ENCODE measurements at regions not wholly inside any gene's neighbourhood (a gene's known extent, or its start where the extent isn't known, plus 50 kb on each side); places are given as distances from the start of the nearest gene placed in this dataset.

GRCh38 chr20:5492937-5493336, 117.9 kb downstream of the GPCPD1 start:
- no peak overlapping the region for H3K4me2 ChIP-seq (ENCODE audit: low read depth, low read length, poor library complexity, severe bottlenecking)

GRCh38 chr20:5491455-5491854, 119.4 kb downstream of the GPCPD1 start:
- no peak overlapping the region for H3K4me2 ChIP-seq (ENCODE audit: low read depth, low read length, poor library complexity, severe bottlenecking)
- no peak for DNase-seq
- H3K9me2 ChIP-seq (replicated peaks; ENCODE audit: insufficient read depth, low read length): no peaks in the 10 kb centered on the region
- no peaks in the 10 kb centered on the region for H3K79me2 ChIP-seq (ENCODE audit: low read length)
- H3K9me3 ChIP-seq (ENCODE audit: low read length): no peaks in the 10 kb centered on the region
- no peaks in the 10 kb centered on the region for H3K4me1 ChIP-seq (ENCODE audit: low read length)
- H3K9ac ChIP-seq (ENCODE audit: low read length): no peak overlapping the region
- no peak overlapping the region for H3K4me3 ChIP-seq (ENCODE audit: low read length)
- no peaks in the 10 kb centered on the region for H4K20me1 ChIP-seq (ENCODE audit: insufficient read depth, low read depth, low read length)
- no peaks in the 10 kb centered on the region for H3K36me3 ChIP-seq (ENCODE audit: insufficient read depth, low read length)
- no peak overlapping the region for H3K27ac ChIP-seq (ENCODE audit: low read length)
- no peaks in the 10 kb centered on the region for H3K27me3 ChIP-seq (ENCODE audit: low read length)
- H2AFZ ChIP-seq (ENCODE audit: low read length): no peak overlapping the region

More at GRCh38 chr20:5492937-5493336, 117.9 kb downstream of the GPCPD1 start:
- Histone ChIP-seq H4K20me1 (ENCODE audit: insufficient read depth, low read depth, low read length) (no peaks in the 10 kb centered on the region), H3K9me2 (replicated peaks; ENCODE audit: insufficient read depth, low read length) (no peaks in the 10 kb centered on the region), H3K36me3 (ENCODE audit: insufficient read depth, low read length) (no peaks in the 10 kb centered on the region), H3K9ac (ENCODE audit: low read length) (no peak overlapping the region), H3K4me3 (ENCODE audit: low read length) (no peak overlapping the region), H3K27me3 (ENCODE audit: low read length) (no peaks in the 10 kb centered on the region), H3K79me2 (ENCODE audit: low read length) (no peaks in the 10 kb centered on the region), H3K27ac (ENCODE audit: low read length) (no peak overlapping the region), H2AFZ (ENCODE audit: low read length) (no peak overlapping the region), H3K4me1 (ENCODE audit: low read length) (no peaks in the 10 kb centered on the region), H3K9me3 (ENCODE audit: low read length) (no peaks in the 10 kb centered on the region)
- DNase-seq: no peak

- Histone ChIP-seq H3K27ac (ENCODE audit: low read length) (no peak overlapping the region), H3K9me2 (replicated peaks; ENCODE audit: insufficient read depth, low read length) (no peaks in the 10 kb centered on the region), H3K9ac (ENCODE audit: low read length) (no peak overlapping the region), H2AFZ (ENCODE audit: low read length) (no peak overlapping the region), H3K9me3 (ENCODE audit: low read length) (no peaks in the 10 kb centered on the region), H4K20me1 (ENCODE audit: insufficient read depth, low read depth, low read length) (no peaks in the 10 kb centered on the region), H3K79me2 (ENCODE audit: low read length) (no peaks in the 10 kb centered on the region), H3K4me1 (ENCODE audit: low read length) (no peaks in the 10 kb centered on the region), H3K4me3 (ENCODE audit: low read length) (no peak overlapping the region), H3K36me3 (ENCODE audit: insufficient read depth, low read length) (no peaks in the 10 kb centered on the region), H3K27me3 (ENCODE audit: low read length) (no peaks in the 10 kb centered on the region), H3K4me2 (ENCODE audit: low read depth, low read length, poor library complexity, severe bottlenecking) (no peak overlapping the region)
- no peak for DNase-seq
These were observed 121.2 kb downstream of the GPCPD1 start for GRCh38 chr20:5489601-5490000.

GRCh38 chr20:5488823-5489222, 122.0 kb downstream of the GPCPD1 start:
- Histone ChIP-seq H3K9me2 (replicated peaks; ENCODE audit: insufficient read depth, low read length) (no peaks in the 10 kb centered on the region), H3K4me3 (ENCODE audit: low read length) (no peak overlapping the region), H3K9ac (ENCODE audit: low read length) (no peak overlapping the region), H3K9me3 (ENCODE audit: low read length) (no peaks in the 10 kb centered on the region), H2AFZ (ENCODE audit: low read length) (no peak overlapping the region), H3K79me2 (ENCODE audit: low read length) (no peaks in the 10 kb centered on the region), H3K36me3 (ENCODE audit: insufficient read depth, low read length) (no peaks in the 10 kb centered on the region), H3K4me2 (ENCODE audit: low read depth, low read length, poor library complexity, severe bottlenecking) (no peak overlapping the region), H3K27me3 (ENCODE audit: low read length) (no peaks in the 10 kb centered on the region), H3K4me1 (ENCODE audit: low read length) (no peaks in the 10 kb centered on the region), H3K27ac (ENCODE audit: low read length) (no peak overlapping the region), H4K20me1 (ENCODE audit: insufficient read depth, low read depth, low read length) (no peaks in the 10 kb centered on the region)
- DNase-seq: no peak

- H3K4me2 ChIP-seq (ENCODE audit: low read depth, low read length, poor library complexity, severe bottlenecking): no peak overlapping the region
These were observed 124.3 kb downstream of the GPCPD1 start for GRCh38 chr20:5486377-5487054.

GRCh38 chr20:5484926-5485325, 125.9 kb downstream of the GPCPD1 start:
- Histone ChIP-seq H3K27ac (ENCODE audit: low read length) (no peak overlapping the region), H2AFZ (ENCODE audit: low read length) (no peak overlapping the region), H3K9me2 (replicated peaks; ENCODE audit: insufficient read depth, low read length) (no peaks in the 10 kb centered on the region), H3K79me2 (ENCODE audit: low read length) (no peaks in the 10 kb centered on the region), H3K4me2 (ENCODE audit: low read depth, low read length, poor library complexity, severe bottlenecking) (no peak overlapping the region), H3K4me1 (ENCODE audit: low read length) (no peaks in the 10 kb centered on the region), H3K27me3 (ENCODE audit: low read length) (no peaks in the 10 kb centered on the region), H3K36me3 (ENCODE audit: insufficient read depth, low read length) (no peaks in the 10 kb centered on the region), H3K9ac (ENCODE audit: low read length) (no peak overlapping the region), H3K4me3 (ENCODE audit: low read length) (no peak overlapping the region), H3K9me3 (ENCODE audit: low read length) (no peaks in the 10 kb centered on the region), H4K20me1 (ENCODE audit: insufficient read depth, low read depth, low read length) (no peaks in the 10 kb centered on the region)
- no peak for DNase-seq

More at GRCh38 chr20:5486377-5487054, 124.3 kb downstream of the GPCPD1 start:
- H4K20me1 ChIP-seq (ENCODE audit: insufficient read depth, low read depth, low read length): no peaks in the 10 kb centered on the region
- no peaks in the 10 kb centered on the region for H3K27me3 ChIP-seq (ENCODE audit: low read length)
- no peaks in the 10 kb centered on the region for H3K9me3 ChIP-seq (ENCODE audit: low read length)
- no peak overlapping the region for H3K27ac ChIP-seq (ENCODE audit: low read length)
- no peak overlapping the region for H3K4me3 ChIP-seq (ENCODE audit: low read length)
- H3K9me2 ChIP-seq (replicated peaks; ENCODE audit: insufficient read depth, low read length): no peaks in the 10 kb centered on the region
- H2AFZ ChIP-seq (ENCODE audit: low read length): no peak overlapping the region
- H3K79me2 ChIP-seq (ENCODE audit: low read length): no peaks in the 10 kb centered on the region
- no peak overlapping the region for H3K9ac ChIP-seq (ENCODE audit: low read length)
- H3K4me1 ChIP-seq (ENCODE audit: low read length): no peaks in the 10 kb centered on the region
- no peaks in the 10 kb centered on the region for H3K36me3 ChIP-seq (ENCODE audit: insufficient read depth, low read length)
- DNase-seq: no peak

GRCh38 chr20:5484346-5484745, 126.5 kb downstream of the GPCPD1 start:
- H3K4me1 ChIP-seq (ENCODE audit: low read length): no peaks in the 10 kb centered on the region
- H3K9me3 ChIP-seq (ENCODE audit: low read length): no peaks in the 10 kb centered on the region
- H2AFZ ChIP-seq (ENCODE audit: low read length): no peak overlapping the region
- H3K27ac ChIP-seq (ENCODE audit: low read length): no peak overlapping the region
- no peaks in the 10 kb centered on the region for H3K9me2 ChIP-seq (replicated peaks; ENCODE audit: insufficient read depth, low read length)
- no peaks in the 10 kb centered on the region for H3K36me3 ChIP-seq (ENCODE audit: insufficient read depth, low read length)
- no peak overlapping the region for H3K9ac ChIP-seq (ENCODE audit: low read length)
- no peak for DNase-seq
- no peak overlapping the region for H3K4me2 ChIP-seq (ENCODE audit: low read depth, low read length, poor library complexity, severe bottlenecking)
- no peaks in the 10 kb centered on the region for H3K79me2 ChIP-seq (ENCODE audit: low read length)
- H3K4me3 ChIP-seq (ENCODE audit: low read length): no peak overlapping the region
- H4K20me1 ChIP-seq (ENCODE audit: insufficient read depth, low read depth, low read length): no peaks in the 10 kb centered on the region
- no peaks in the 10 kb centered on the region for H3K27me3 ChIP-seq (ENCODE audit: low read length)

GRCh38 chr20:5482791-5483190, 128.0 kb downstream of the GPCPD1 start:
- no peaks in the 10 kb centered on the region for H3K9me2 ChIP-seq (replicated peaks; ENCODE audit: insufficient read depth, low read length)

More at GRCh38 chr20:5482791-5483190, 128.0 kb downstream of the GPCPD1 start:
- Histone ChIP-seq H3K27me3 (ENCODE audit: low read length) (no peaks in the 10 kb centered on the region), H3K36me3 (ENCODE audit: insufficient read depth, low read length) (no peaks in the 10 kb centered on the region), H3K4me2 (ENCODE audit: low read depth, low read length, poor library complexity, severe bottlenecking) (no peak overlapping the region), H3K9ac (ENCODE audit: low read length) (no peak overlapping the region), H3K4me1 (ENCODE audit: low read length) (no peaks in the 10 kb centered on the region), H3K79me2 (ENCODE audit: low read length) (no peaks in the 10 kb centered on the region), H2AFZ (ENCODE audit: low read length) (no peak overlapping the region), H3K27ac (ENCODE audit: low read length) (no peak overlapping the region), H4K20me1 (ENCODE audit: insufficient read depth, low read depth, low read length) (no peaks in the 10 kb centered on the region), H3K4me3 (ENCODE audit: low read length) (no peak overlapping the region), H3K9me3 (ENCODE audit: low read length) (no peaks in the 10 kb centered on the region)
- no peak for DNase-seq

All from Karpas-422 (cell line).